ENCODE measurements at regions not wholly inside any gene's neighbourhood (a gene's known extent, or its start where the extent isn't known, plus 50 kb on each side); places are given as distances from the start of the nearest gene placed in this dataset.
A peak's percentile ranks its signal among the peaks of the same experiment; 100 is the strongest.

- TF ChIP-seq CTCF (IDR thresholded peaks at IDR 0.05) (peak; percentile 65), EZH2 (IDR thresholded peaks at IDR 0.05) (no peak), EZH2phosphoT487 (IDR thresholded peaks at IDR 0.05) (no peak)
Observed at GRCh38 chr6:97726378-97726777, 443.4 kb upstream of the MMS22L start.

Data from neural progenitor cell (in vitro differentiated cells).